Naive B cell (primary cell): ENCODE measurements at regions not wholly inside any gene's neighbourhood (a gene's known extent, or its start where the extent isn't known, plus 50 kb on each side); places are given as distances from the start of the nearest gene placed in this dataset.

Source experiments
- ATAC-seq, 2 donors: fragments of 150-1000 bp; cut with Tn5 transposase; 2 replicates each; pipeline ENCODE4 v1.10.0; 2021; ENCODE audit warnings: low read depth in 2 of 2, mild to moderate bottlenecking in 2 of 2, moderate library complexity in 2 of 2
- DNase-seq: peaks from one replicate; pipeline ENCODE4 v3.0.0; 2022
- H3K27ac Mint-ChIP-seq, 6 donors: one replicate each; pipeline ENCODE4 v1.8.0; 2020 to 2022; ENCODE audit warnings: mild to moderate bottlenecking in 6 of 6, mixed read lengths in 6 of 6, moderate library complexity in 5 of 6, inconsistent platforms in 2 of 6
- H3K27me3 Mint-ChIP-seq, 3 donors: one replicate each; pipeline ENCODE4 v1.8.0; 2021 to 2022; ENCODE audit warnings: mixed read lengths in 3 of 3, mild to moderate bottlenecking in 1 of 3
- H3K36me3 Mint-ChIP-seq, 2 donors: one replicate each; pipeline ENCODE4 v1.8.0; 2020 to 2022; ENCODE audit warnings: mixed read lengths in 2 of 2, inconsistent platforms in 1 of 2, mild to moderate bottlenecking in 1 of 2
- H3K4me1 Mint-ChIP-seq, 3 donors: one replicate each; pipeline ENCODE4 v1.8.0; 2020 to 2022; ENCODE audit warnings: mixed read lengths in 3 of 3, inconsistent platforms in 1 of 3, mild to moderate bottlenecking in 1 of 3, moderate library complexity in 1 of 3
- H3K4me3 Mint-ChIP-seq, 8 donors: one replicate each; pipeline ENCODE4 v1.8.0; 2020 to 2022; ENCODE audit warnings: mild to moderate bottlenecking in 8 of 8, mixed read lengths in 8 of 8, moderate library complexity in 8 of 8, inconsistent platforms in 2 of 8
- H3K9me3 Mint-ChIP-seq, 7 donors: one replicate each; pipeline ENCODE4 v1.8.0; 2020 to 2022; ENCODE audit warnings: mixed read lengths in 7 of 7, mild to moderate bottlenecking in 5 of 7, inconsistent platforms in 2 of 7, moderate library complexity in 1 of 7

DNA sequence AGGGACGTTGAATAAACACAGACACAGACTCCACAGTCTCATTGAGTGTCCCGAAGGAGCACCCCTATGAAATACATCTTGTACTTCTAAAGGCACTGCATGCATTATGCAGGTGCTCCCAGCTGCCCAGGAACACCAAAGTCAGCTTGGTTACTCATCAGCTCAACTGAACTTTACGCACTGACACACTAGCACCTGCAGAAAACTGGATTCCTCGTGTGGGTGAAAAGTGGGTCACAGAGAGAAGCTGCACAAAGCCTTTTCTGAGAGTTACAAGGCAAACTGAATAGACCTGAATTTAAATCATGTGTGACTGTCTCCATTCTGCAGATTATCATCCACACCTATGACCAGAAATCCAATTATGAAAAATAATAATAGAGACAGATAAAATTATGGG is 527.5 kb upstream of the NBEA start:
- Mint-ChIP-seq H3K4me3 (no peak overlapping the region), H3K27me3 (no peaks in the 10 kb centered on the region), H3K9me3 (peaks cover 0 to 9% (median 3%) of the 10 kb centered on the region in 7 donors), H3K4me1 (no peaks in the 10 kb centered on the region), H3K27ac (no peak overlapping the region), H3K36me3 (no peaks in the 10 kb centered on the region)
- no peak for ATAC-seq
- no peak for DNase-seq

DNA sequence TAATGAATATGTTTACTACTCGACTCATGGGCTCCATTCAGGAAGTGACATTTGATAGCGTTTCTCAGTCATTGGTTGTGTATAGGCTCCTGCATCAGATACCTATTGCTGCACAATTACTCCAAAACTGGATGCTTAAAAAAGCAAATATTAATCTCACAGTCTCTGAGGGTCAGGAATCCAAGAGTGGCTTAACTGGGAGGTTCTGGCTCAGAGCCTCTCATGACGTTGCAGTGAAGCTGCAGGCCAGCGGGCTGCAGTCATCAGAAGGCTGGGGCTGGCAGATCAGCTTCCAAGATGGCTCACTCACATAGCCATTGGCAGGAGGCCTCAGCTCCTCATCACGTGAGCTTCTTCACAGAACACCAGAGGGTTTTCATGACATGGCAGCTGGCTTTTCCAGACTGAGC is 525.1 kb upstream of the NBEA start:
- DNase-seq = no peak
- H3K4me3 Mint-ChIP-seq = no peak overlapping the region
- H3K36me3 Mint-ChIP-seq = no peaks in the 10 kb centered on the region
- no peaks in the 10 kb centered on the region for H3K4me1 Mint-ChIP-seq
- no peak for ATAC-seq
- no peaks in the 10 kb centered on the region for H3K27me3 Mint-ChIP-seq
- H3K27ac Mint-ChIP-seq = no peak overlapping the region
- H3K9me3 Mint-ChIP-seq = peaks cover 0 to 9% (median 3%) of the 10 kb centered on the region in 7 donors

DNA sequence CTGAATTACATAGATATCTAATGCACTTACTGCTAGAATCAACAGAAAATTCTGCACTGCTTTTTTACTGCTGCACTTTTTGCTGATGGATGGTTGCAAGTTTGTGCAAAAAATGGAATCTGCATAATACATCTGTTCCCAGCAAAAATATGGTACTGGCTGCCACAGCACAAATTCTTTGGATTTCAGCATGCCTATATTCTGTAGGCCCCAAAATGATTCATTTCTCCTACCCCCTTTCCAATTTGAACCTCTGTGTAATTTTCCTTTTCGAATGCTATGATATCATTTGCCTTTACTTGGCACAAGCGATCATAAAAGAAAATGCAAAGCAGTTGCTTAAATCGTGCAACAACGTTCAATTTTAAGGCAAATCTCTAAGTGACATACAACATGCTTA is 524.2 kb upstream of the NBEA start:
- ATAC-seq = no peak
- Mint-ChIP-seq H3K9me3 (peaks cover 0 to 9% (median 3%) of the 10 kb centered on the region in 7 donors), H3K27ac (no peak overlapping the region), H3K4me3 (no peak overlapping the region), H3K36me3 (no peaks in the 10 kb centered on the region), H3K27me3 (no peaks in the 10 kb centered on the region), H3K4me1 (no peaks in the 10 kb centered on the region)
- DNase-seq = no peak

DNA sequence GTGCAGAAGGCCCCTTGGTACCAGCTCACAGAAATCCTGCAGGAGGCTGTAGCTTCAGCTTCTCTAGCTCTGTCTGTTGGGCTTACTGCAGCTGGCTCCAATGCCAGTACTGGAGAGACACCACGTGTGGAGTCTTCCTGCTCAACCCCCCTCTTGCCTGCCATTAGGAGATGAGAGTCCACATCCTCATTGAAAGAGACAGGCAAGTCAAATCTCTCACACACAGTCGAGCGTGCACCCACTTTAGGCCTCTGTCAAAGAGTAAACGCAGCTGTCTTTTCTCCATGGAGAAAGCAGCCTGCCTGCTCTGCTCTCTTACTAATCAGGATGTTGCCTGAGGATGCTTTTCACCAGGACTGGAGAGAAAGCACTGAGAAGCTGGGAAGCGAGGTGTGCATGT is 523.0 kb upstream of the NBEA start:
- Mint-ChIP-seq H3K9me3 (peaks cover 0 to 6% (median 2%) of the 10 kb centered on the region in 7 donors), H3K36me3 (no peaks in the 10 kb centered on the region), H3K27ac (no peak overlapping the region), H3K27me3 (no peaks in the 10 kb centered on the region), H3K4me1 (no peaks in the 10 kb centered on the region), H3K4me3 (no peak overlapping the region)
- no peak for ATAC-seq
- DNase-seq = no peak

DNA sequence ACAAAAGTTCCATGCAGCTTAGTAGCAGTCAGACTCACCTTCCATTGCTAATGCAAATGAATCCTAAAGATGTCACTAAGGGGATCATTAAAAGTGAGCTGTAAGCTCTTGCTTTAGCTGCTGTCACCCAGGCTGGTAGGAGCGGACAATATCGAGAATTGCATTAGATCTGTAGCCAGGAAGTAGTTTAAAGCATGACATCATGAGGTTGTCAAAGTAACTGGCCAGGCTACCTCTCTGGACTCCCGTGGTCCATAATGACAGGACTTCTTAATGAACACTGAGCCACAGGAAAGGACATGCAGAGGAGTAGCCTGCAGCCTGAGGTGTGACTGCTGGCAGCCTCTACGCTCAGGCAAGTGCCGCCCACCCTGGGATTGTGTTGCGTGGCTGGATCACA is 522.3 kb upstream of the NBEA start:
- Mint-ChIP-seq H3K27me3 (no peaks in the 10 kb centered on the region), H3K4me1 (no peaks in the 10 kb centered on the region), H3K4me3 (no peak overlapping the region), H3K36me3 (no peaks in the 10 kb centered on the region), H3K9me3 (peaks cover 0 to 3% (median 0%) of the 10 kb centered on the region in 7 donors), H3K27ac (no peak overlapping the region)
- no peak for ATAC-seq
- DNase-seq = no peak

DNA sequence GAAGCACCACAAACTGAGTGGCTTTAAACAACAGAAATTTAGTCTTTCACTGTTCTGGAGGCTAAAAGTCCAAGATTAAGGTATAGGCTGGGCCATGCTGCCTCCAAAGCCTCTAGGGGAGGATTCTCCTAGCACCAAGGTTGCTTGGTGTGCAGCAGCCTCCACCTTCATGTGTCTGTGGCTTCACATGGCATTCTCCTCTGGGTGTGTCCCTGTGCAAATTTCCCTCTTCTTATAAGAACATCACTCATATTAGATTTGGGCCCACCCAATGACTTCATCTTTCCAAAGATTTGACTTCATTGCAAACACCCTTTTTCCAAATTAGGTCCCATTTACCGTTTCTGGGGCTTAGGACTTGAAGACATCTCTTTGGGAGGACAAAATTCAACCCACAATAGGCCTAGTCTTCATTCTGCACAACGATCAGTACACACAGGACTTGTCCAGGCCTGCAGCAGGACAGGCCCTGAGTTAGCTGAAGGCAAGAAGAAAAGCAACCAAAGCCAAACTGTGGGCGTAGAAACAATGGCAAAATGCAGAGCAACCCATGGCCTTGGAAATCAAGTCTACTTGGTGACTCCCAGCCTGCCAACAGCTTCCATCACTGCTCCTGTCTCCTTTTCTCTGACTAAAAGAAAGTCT is 521.2 kb upstream of the NBEA start:
- Mint-ChIP-seq H3K27me3 (no peaks in the 10 kb centered on the region), H3K9me3 (no peaks in the 10 kb centered on the region), H3K36me3 (no peaks in the 10 kb centered on the region), H3K27ac (no peak overlapping the region), H3K4me1 (no peaks in the 10 kb centered on the region), H3K4me3 (no peak overlapping the region)
- DNase-seq = no peak
- no peak for ATAC-seq

DNA sequence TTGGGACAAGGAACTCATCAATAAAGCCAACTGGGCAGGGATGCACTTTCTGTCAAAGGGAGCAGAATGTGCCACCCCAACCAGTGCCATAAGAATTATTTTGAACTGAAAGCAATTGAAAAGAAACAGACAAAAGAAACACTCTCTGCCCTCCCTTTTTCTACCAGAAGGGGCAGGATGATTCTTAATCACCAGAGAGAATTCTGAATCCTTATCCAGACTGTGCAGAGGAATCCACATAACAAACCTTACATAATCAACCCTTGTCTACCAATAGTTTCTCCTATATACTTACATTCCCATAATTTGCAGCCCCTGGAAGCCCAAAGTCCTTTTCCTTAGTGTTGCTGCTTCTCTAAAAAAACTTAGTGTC is 520.7 kb upstream of the NBEA start:
- DNase-seq (no peak), ATAC-seq (no peak)
- Mint-ChIP-seq H3K4me1 (no peaks in the 10 kb centered on the region), H3K27ac (no peak overlapping the region), H3K27me3 (no peaks in the 10 kb centered on the region), H3K4me3 (no peak overlapping the region), H3K9me3 (no peaks in the 10 kb centered on the region), H3K36me3 (no peaks in the 10 kb centered on the region)

DNA sequence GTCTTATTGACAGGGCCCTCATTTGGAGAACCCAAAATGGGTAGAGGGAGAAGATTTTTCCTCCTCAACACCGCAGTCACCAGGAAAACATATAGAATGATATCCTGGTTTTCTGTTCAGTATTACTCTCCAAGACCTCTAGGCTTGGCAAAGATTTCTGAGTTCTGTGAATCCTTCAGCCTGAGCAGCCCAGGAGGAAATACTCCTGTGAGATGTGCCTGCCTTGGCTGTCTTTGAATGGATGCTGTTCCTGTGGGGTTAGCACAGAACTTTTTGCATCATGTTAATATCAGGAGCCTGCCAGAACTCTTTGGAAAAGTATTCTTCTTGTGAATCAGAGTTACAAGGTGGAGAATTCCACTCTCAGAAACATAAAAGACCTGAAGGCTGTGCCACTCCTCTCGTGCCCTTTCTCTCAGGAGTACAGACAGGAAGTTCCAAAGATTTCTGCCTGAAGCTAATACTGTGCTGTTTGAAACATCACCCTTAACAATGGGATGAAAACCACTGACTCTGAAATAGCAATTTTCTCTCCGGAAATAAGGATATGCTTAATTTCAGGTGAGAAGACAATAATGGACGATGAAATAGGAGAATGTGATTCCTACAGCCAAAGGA is 520.1 kb upstream of the NBEA start:
- DNase-seq (no peak), ATAC-seq (no peak)
- Mint-ChIP-seq H3K27ac (no peak overlapping the region), H3K4me3 (no peak overlapping the region), H3K27me3 (no peaks in the 10 kb centered on the region), H3K4me1 (no peaks in the 10 kb centered on the region), H3K9me3 (no peaks in the 10 kb centered on the region), H3K36me3 (no peaks in the 10 kb centered on the region)

DNA sequence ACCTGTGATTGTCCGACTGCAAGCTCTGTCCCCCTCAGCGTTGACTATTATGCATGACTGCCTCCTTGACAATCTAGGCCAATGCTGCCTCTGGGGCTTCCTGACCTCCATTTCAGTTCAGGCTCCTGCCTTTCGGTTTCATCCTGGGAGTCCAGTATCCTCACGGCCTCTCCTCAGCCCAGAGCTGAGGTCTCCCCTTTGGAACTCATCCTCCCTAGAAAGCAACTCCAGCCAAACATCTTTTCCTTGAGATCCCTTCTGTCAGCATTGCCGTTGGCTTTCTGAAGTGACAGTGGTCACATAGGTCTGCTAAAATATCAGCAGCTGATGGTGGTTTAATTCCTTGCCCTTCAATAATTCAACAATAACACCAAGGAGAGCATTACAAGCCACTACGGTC is 519.1 kb upstream of the NBEA start:
- ATAC-seq (no peak), DNase-seq (no peak)
- H3K27ac Mint-ChIP-seq = no peak overlapping the region
- no peaks in the 10 kb centered on the region for H3K9me3 Mint-ChIP-seq
- H3K36me3 Mint-ChIP-seq = no peaks in the 10 kb centered on the region
- no peaks in the 10 kb centered on the region for H3K4me1 Mint-ChIP-seq
- H3K4me3 Mint-ChIP-seq = no peak overlapping the region
- H3K27me3 Mint-ChIP-seq = no peaks in the 10 kb centered on the region

DNA sequence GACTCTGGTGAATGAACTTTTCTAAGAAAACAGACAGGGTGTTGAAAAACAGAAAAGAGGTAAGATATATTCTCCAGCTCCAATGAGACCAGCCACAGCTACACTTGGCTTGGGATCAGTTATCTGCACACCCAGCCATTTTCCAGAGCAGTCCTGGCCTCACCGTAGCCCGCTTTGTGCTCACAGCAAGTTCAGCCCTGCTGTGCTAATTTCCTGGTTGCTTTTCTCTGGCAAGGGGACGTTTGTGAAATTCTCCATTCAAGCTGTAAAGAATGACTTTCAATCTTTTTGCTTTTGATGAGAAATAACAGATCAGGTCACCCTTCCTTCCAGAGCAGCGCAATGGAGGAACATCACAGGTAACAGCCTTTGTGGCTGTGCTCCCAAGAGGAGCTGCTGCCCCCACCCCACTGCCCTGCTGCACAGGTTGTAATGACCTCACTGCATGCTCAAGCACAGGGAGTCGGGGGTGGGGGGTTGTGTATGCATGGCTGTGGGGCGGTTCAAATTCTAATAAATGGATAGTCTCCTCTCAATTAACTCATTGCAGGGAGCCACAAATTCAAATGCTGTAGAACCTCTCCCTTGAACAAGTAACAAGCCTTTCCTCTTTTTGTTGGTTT is 516.6 kb upstream of the NBEA start:
- Mint-ChIP-seq H3K27ac (no peak overlapping the region), H3K36me3 (no peaks in the 10 kb centered on the region), H3K27me3 (no peaks in the 10 kb centered on the region), H3K4me1 (no peaks in the 10 kb centered on the region), H3K4me3 (no peak overlapping the region), H3K9me3 (peaks cover 0 to 2% (median 0%) of the 10 kb centered on the region in 7 donors)
- ATAC-seq (no peak), DNase-seq (no peak)

DNA sequence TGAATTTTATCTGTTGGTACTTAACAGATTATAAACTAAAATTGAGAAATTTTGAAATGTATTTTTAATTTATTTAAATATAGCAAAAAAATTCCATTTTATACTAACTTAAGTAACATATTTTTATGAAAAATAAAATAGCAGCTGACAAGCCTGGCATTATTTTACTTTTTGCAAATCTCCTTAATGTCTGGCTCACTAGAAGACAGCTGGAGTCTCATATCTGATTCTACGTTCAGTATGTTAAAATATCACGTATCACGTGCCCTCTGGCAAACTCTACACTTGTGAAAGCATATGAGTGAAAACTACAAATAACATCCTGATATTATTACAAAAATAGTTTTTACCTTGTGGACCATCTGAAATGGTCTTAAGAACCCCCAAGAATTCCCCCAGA is 513.2 kb upstream of the NBEA start:
- no peaks in the 10 kb centered on the region for H3K36me3 Mint-ChIP-seq
- H3K27ac Mint-ChIP-seq = no peak overlapping the region
- ATAC-seq = no peak
- H3K9me3 Mint-ChIP-seq = peaks cover 0 to 3% (median 0%) of the 10 kb centered on the region in 7 donors
- no peak overlapping the region for H3K4me3 Mint-ChIP-seq
- no peaks in the 10 kb centered on the region for H3K27me3 Mint-ChIP-seq
- H3K4me1 Mint-ChIP-seq = no peaks in the 10 kb centered on the region
- no peak for DNase-seq

DNA sequence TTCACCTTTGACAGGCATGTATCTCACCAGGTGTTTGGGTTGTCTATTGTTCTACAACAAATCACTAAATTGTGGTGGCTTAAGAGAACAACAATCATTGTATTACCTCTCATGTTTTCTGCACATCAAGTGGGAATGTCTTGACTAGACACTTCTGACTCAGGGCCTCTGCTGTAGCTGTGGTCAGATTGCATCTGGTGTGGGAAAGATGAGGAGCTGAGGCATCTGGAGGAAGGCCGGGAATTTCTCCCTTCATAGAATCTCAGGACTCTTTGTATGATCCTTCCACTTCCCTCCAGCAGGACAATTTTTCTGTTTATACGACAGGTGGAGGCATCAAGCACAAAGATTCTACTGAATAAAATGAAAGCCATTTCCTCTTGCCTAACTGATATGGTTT is 511.8 kb upstream of the NBEA start:
- no peak for ATAC-seq
- H3K27ac Mint-ChIP-seq = no peak overlapping the region
- no peaks in the 10 kb centered on the region for H3K36me3 Mint-ChIP-seq
- H3K4me3 Mint-ChIP-seq = no peak overlapping the region
- DNase-seq = no peak
- no peaks in the 10 kb centered on the region for H3K27me3 Mint-ChIP-seq
- no peaks in the 10 kb centered on the region for H3K4me1 Mint-ChIP-seq
- peaks cover 0 to 3% (median 0%) of the 10 kb centered on the region in 7 donors for H3K9me3 Mint-ChIP-seq

DNA sequence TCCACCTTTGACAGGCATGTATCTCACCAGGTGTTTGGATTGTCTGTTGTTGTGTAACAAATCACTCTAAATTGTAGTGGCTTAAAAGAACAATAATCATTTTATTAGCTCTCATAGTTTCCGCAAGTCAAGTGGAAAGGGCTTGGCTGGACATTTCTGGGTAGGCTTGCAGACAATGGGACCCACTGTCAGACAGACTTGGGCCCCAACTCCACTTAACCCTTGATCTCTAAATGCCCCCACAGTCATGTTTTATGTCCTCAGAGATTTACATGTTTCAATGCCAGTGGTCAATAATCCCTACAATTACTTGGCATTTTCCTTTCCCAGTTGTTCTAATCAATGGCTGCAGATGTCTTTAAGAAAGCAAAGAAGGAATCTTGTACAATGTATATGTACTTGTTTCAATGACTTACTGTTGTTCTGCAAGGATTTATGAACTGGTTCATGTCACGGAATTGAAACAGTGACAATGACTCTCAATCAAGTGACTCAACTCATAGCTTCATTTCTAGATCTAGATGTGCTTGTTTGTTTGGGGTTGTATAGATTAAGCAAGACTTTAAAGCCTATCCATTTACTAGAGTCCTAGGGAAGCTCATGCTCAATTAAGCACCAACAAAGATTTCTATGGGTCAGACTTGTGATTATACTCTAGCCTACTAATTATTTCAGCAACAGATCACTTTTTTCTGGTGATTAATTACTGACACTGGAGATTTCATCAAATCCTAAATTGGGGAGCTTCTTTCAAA is 510.1 kb upstream of the NBEA start:
- DNase-seq (no peak), ATAC-seq (no peak)
- Mint-ChIP-seq H3K36me3 (no peaks in the 10 kb centered on the region), H3K27ac (no peak overlapping the region), H3K27me3 (no peaks in the 10 kb centered on the region), H3K4me1 (no peaks in the 10 kb centered on the region), H3K9me3 (peaks cover 0 to 3% (median 0%) of the 10 kb centered on the region in 7 donors), H3K4me3 (no peak overlapping the region)

DNA sequence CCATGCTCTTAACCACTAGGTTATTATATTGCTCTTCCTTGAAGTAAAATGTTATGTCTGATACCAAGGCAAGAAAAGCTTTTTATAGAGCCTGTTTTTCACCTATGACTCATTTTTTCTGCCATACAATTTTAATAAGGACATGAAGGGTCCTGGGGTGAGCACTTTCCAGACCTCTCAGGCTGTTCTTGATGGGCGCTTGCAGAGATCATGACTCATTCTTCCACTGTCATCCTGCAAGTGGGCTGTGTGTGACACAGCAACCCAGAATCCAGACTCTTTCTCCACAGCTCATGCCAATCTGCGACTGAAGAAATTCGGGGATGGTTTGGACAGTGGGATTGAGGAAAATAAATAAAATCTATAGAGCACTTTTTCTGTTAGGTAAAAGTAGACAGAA is 506.7 kb upstream of the NBEA start:
- H3K4me3 Mint-ChIP-seq = no peak overlapping the region
- H3K36me3 Mint-ChIP-seq = no peaks in the 10 kb centered on the region
- H3K27me3 Mint-ChIP-seq = no peaks in the 10 kb centered on the region
- H3K4me1 Mint-ChIP-seq = no peaks in the 10 kb centered on the region
- peaks cover 0 to 3% (median 0%) of the 10 kb centered on the region in 7 donors for H3K9me3 Mint-ChIP-seq
- no peak overlapping the region for H3K27ac Mint-ChIP-seq
- ATAC-seq = no peak
- no peak for DNase-seq
